Dendritic cell treated with granulocyte-macrophage colony-stimulating factor and Interleukin-4, amounts not matched to agents 40 ng/mL and 50 ng/mL, for 4 days (primary cell): ENCODE measurements at regions not wholly inside any gene's neighbourhood (a gene's known extent, or its start where the extent isn't known, plus 50 kb on each side); places are given as distances from the start of the nearest gene placed in this dataset.
"Not testable (repeated sequence)": the region's sequence is repeated elsewhere in the genome, so short reads cannot be mapped to it uniquely, and the experiment has no call there.

ENCODE experiments used
- H3K27ac Mint-ChIP-seq: one replicate; pipeline ENCODE4 v1.8.0; 2022; ENCODE audit warnings: mild to moderate bottlenecking, mixed read lengths
- H3K27me3 Mint-ChIP-seq: one replicate; pipeline ENCODE4 v1.8.0; 2022; ENCODE audit warnings: mild to moderate bottlenecking, mixed read lengths
- H3K36me3 Mint-ChIP-seq: one replicate; pipeline ENCODE4 v1.8.0; 2022; ENCODE audit warnings: low read depth, mixed read lengths
- H3K4me1 Mint-ChIP-seq: one replicate; pipeline ENCODE4 v1.8.0; 2022; ENCODE audit warnings: low read depth, mixed read lengths
- H3K4me3 Mint-ChIP-seq: one replicate; pipeline ENCODE4 v1.8.0; 2022; ENCODE audit warnings: mild to moderate bottlenecking, moderate library complexity, mixed read lengths
- H3K9me3 Mint-ChIP-seq: one replicate; pipeline ENCODE4 v1.8.0; 2022; ENCODE audit warnings: mixed read lengths
- intact Hi-C: fragments of 100-400 bp; cut with micrococcal nuclease; formaldehyde crosslinking; loops from one replicate; pipeline ENCODE4 v1.15.0; 2022

DNA sequence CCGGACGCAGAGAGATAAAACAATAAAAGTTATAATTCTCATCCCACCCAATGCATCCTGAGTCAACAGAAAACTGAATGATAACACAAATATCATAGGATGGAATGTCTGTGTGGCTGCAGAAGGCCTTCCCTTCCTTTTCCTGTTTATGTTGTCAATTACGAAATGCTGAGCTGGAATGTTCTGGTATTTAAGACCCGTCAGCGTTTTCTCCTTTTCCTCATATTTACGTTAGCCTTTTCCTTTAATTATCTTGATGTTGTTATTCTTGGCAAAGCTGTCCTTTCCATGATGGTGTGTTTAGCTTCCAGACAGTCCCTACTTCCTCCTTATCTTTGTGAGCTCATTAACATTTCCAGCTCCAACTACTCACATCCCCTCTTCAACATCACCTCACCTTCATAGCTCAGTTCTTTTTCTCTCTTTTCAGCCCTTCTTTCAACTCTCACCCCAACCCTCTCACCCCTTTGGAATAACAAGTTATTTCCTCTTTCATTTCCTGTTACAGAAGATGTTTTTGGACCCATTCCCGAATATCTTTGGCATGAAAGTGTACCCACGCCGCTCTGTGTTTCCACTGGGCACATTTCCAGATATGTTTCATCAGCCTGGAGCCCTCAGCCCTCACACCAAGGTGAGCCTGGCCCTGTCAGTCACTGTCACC is 221.6 kb downstream of the NR2F1-AS1 start:
- H3K27ac Mint-ChIP-seq, result no peak overlapping the region
- H3K9me3 Mint-ChIP-seq, result peaks cover 5% of the 10 kb centered on the region
- no peak overlapping the region for H3K4me3 Mint-ChIP-seq
- intact Hi-C loops, result no loop called here
- H3K4me1 Mint-ChIP-seq, result no peaks in the 10 kb centered on the region
- H3K36me3 Mint-ChIP-seq, result no peaks in the 10 kb centered on the region
- no peaks in the 10 kb centered on the region for H3K27me3 Mint-ChIP-seq

DNA sequence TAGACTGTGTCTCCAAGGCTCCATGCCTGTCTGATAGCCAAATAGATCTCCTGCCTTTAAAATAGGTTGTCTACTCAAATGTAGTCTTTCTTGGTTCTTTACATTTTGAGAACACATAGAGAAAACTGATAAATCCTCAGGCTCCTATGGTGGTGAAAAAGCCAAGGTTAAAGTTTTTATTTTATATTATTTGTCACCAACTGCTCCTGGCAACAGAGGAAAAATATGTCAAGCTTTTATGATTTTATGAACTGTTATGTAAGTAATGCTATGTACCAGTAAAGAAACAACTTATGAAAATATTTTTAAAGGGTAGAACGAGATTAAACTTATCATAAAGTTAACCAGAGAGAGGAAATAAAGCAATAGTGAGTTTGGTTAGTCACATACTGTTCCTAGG is 222.8 kb downstream of the NR2F1-AS1 start:
- Mint-ChIP-seq H3K27me3 (no peaks in the 10 kb centered on the region), H3K4me1 (no peaks in the 10 kb centered on the region), H3K27ac (no peak overlapping the region), H3K9me3 (no peaks in the 10 kb centered on the region), H3K4me3 (no peak overlapping the region), H3K36me3 (no peaks in the 10 kb centered on the region)
- intact Hi-C loops, result no loop called here

DNA sequence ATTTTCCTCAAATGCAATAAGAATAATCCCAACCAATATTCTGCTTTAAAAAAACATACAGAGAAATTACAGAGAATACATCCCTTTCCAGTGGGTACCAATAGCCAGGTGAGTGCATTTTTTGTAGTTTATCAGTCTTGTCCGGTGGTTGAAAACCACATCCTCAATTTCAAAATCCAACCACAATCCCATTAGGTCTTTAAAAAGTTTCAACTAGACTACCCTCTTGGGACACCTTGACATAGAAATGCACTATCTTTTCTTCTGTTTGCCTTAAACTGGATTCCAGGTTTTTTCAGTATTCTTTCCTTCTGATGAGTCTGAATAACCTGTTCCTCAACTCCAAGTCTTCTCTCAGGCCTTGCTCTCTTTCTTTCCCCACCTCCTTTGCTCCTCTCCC is 223.3 kb downstream of the NR2F1-AS1 start:
- H3K9me3 Mint-ChIP-seq, result no peaks in the 10 kb centered on the region
- H3K4me3 Mint-ChIP-seq, result no peak overlapping the region
- H3K36me3 Mint-ChIP-seq, result no peaks in the 10 kb centered on the region
- intact Hi-C loops, result no loop called here
- H3K27ac Mint-ChIP-seq, result no peak overlapping the region
- H3K4me1 Mint-ChIP-seq, result no peaks in the 10 kb centered on the region
- no peaks in the 10 kb centered on the region for H3K27me3 Mint-ChIP-seq

DNA sequence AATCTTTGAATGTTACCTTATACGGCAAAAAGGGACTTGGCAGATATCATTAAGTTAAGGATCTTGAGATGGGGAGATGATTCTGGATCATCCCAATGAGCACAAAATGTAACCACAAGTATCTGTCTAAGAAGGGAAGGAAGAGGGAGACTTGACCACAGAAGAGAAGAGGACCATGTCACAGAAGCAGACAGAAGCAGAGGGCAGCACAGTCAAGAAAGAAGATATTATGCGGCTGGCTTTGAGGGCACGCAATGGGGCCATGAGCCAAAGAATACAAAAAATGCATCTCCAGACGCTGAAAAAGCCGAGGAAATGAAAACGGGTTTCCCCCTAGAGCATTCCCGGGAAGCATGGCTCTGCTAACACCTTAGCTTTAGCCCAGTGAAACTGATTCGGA is 225.3 kb downstream of the NR2F1-AS1 start:
- H3K4me1 Mint-ChIP-seq, result no peaks in the 10 kb centered on the region
- H3K27me3 Mint-ChIP-seq, result no peaks in the 10 kb centered on the region
- intact Hi-C loops, result no loop called here
- peaks cover 7% of the 10 kb centered on the region for H3K9me3 Mint-ChIP-seq
- H3K4me3 Mint-ChIP-seq, result no peak overlapping the region
- H3K36me3 Mint-ChIP-seq, result no peaks in the 10 kb centered on the region
- H3K27ac Mint-ChIP-seq, result no peak overlapping the region

DNA sequence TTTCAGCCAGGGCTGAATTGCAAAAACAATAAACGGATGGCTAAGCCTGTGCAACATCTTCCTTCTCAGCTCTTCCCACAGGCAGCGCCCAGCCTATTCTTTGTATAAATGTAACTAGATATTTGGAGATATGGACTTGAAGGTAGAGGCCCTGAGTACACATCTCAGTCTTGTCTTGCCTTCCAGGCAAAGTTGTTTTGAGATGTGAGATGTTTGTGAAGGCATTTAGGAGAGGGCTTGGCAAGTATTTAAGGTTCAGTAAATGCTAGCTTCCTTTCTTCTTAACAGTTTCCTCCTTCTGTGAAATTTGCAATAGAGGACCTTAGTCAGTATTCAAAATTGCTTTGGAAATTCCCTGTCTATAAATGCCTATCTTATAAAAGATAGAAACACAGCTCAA is 228.8 kb downstream of the NR2F1-AS1 start:
- no peaks in the 10 kb centered on the region for H3K27me3 Mint-ChIP-seq
- H3K4me3 Mint-ChIP-seq, result no peak overlapping the region
- intact Hi-C loops, result no loop called here
- peaks cover 21% of the 10 kb centered on the region for H3K9me3 Mint-ChIP-seq
- H3K27ac Mint-ChIP-seq, result no peak overlapping the region
- no peaks in the 10 kb centered on the region for H3K36me3 Mint-ChIP-seq
- no peaks in the 10 kb centered on the region for H3K4me1 Mint-ChIP-seq

DNA sequence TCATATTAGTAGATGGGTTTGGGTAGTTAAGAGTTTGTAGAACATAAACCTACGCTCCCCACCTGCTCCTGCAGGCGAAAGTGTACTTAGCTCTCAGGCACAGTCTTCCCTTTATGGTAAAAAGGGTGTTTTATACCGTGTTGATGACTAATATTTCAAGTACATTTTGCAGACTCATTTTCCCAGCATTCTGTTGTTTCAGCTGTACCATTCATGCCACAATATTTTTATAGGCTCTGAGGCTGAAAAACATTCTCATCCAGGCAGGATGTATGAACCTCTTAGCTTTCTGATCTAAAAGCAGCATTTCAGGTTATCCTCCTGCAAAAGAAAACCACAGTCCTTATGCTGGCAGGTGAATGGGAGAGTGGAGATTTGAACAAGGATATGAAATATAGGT is 231.4 kb downstream of the NR2F1-AS1 start:
- intact Hi-C loops, result no loop called here
- H3K36me3 Mint-ChIP-seq, result no peaks in the 10 kb centered on the region
- no peak overlapping the region for H3K4me3 Mint-ChIP-seq
- H3K27me3 Mint-ChIP-seq, result no peaks in the 10 kb centered on the region
- H3K9me3 Mint-ChIP-seq, result peaks cover 35% of the 10 kb centered on the region
- no peak overlapping the region for H3K27ac Mint-ChIP-seq
- H3K4me1 Mint-ChIP-seq, result no peaks in the 10 kb centered on the region

DNA sequence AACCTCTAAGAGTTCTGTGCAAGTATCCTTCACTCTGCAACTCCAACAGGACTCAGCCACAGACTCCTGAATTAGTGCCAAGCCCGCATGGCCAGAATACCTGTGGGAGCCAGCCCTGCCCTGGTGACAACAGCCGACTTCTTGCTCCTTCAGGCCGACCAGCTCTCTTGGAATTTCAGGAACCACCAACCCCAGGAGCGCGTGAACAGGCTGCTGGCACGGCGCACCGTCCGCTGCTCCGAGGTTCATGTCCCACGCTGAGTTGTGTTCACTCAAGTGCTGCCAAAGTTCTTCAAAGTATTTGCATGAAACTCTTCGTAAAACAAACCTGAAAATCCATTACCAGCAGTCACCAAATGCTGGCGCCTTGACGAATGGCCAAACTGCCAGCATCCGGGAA is 232.8 kb downstream of the NR2F1-AS1 start:
- Mint-ChIP-seq H3K4me1 (no peaks in the 10 kb centered on the region), H3K4me3 (no peak overlapping the region), H3K27ac (no peak overlapping the region), H3K27me3 (no peaks in the 10 kb centered on the region), H3K36me3 (no peaks in the 10 kb centered on the region), H3K9me3 (peaks cover 36% of the 10 kb centered on the region)
- intact Hi-C loops, result no loop called here

DNA sequence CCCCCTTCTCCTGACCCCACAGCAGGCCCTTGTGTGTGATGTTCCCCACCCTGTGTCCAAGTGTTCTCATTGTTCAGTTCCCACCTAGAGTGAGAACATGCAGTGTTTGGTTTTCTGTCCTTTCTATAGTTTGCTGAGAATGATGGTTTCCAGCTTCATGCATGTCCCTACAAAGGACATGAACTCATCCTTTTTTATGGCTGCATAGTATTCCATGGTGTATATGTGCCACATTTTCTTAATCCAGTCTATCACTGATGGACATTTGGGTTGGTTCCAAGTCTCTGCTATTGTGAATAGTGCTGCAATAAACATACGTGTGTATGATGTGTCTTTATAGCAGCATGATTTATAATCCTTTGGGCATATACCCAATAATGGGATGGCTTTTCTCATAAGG is 234.2 kb downstream of the NR2F1-AS1 start:
- H3K36me3 Mint-ChIP-seq, H3K27me3 Mint-ChIP-seq, H3K4me3 Mint-ChIP-seq, H3K4me1 Mint-ChIP-seq, H3K27ac Mint-ChIP-seq, intact Hi-C loops: not testable (repeated sequence)
- peaks cover 50% of the 10 kb centered on the region for H3K9me3 Mint-ChIP-seq

DNA sequence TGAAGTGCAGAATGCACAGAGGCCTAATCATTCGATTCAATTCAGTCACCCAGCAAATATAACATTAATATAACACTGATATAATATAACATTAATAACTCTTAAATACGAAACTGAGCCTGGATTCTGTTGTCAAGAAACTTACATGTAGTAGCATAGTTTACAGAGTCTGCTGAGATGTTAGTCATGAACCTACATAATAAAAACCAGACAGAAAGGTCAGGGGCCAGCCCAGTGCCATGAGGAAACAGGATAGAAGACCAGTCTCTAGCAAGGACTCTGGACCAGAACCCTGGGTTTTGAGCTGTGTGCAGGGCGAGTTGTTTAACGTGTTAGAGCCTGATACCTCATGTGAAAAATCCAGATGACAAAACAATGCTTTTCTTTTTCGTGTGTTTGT is 234.7 kb downstream of the NR2F1-AS1 start:
- Mint-ChIP-seq H3K4me3 (no peak overlapping the region), H3K4me1 (no peaks in the 10 kb centered on the region), H3K27me3 (no peaks in the 10 kb centered on the region), H3K36me3 (no peaks in the 10 kb centered on the region), H3K9me3 (peaks cover 48% of the 10 kb centered on the region), H3K27ac (no peak overlapping the region)
- intact Hi-C loops, result no loop called here

DNA sequence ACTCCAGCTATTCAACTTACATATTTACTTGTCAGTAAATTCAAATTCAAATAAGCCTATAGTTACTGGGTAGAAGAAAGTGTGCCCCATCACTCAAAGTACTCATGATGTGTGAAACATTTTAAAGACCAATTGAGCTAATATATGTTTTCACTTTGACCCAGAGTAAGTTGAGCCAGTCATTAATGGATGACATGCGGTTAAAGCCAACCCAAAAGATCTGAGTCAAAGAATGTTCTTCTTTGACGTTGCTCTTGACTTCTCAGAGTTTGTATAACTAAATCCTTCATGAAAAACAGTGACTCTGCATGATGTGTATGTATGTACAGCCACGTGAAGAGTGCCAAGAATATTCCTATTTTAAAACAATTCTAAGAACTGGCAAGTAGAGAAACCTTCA is 237.4 kb downstream of the NR2F1-AS1 start:
- Mint-ChIP-seq H3K4me3 (no peak overlapping the region), H3K27me3 (no peaks in the 10 kb centered on the region)
- intact Hi-C loops, result no loop called here

DNA sequence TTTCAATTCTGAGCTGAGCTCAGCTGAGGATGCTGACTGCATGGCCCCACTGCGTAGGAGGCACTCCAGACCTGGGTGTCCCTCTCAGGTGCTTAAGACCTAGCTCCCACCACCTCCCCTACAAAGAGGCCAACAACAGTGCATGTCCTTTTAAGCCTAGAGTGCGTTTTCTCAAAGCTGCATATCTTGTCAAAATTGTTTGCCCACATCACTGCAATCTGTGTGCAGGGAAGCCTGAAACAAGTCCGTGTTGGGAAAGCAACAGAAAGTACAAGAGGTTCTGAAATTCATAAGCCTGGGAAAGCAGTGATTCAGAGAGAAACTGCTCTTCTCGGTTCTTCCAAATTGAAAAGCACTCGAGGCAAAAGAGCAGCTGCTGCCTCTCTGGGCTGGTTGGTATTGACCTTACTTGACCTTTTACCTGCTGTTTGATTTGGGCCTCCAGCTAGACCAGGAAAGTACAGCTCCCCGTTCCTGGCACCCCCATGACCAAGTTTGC is 238.4 kb downstream of the NR2F1-AS1 start:
- peaks cover 31% of the 10 kb centered on the region for H3K9me3 Mint-ChIP-seq
- H3K27me3 Mint-ChIP-seq, result no peaks in the 10 kb centered on the region
- no peak overlapping the region for H3K27ac Mint-ChIP-seq
- intact Hi-C loops, result no loop called here
- no peak overlapping the region for H3K4me3 Mint-ChIP-seq
- H3K4me1 Mint-ChIP-seq, result no peaks in the 10 kb centered on the region
- no peaks in the 10 kb centered on the region for H3K36me3 Mint-ChIP-seq

More for the DNA sequence above, 237.4 kb downstream of the NR2F1-AS1 start:
- no peaks in the 10 kb centered on the region for H3K4me1 Mint-ChIP-seq
- no peaks in the 10 kb centered on the region for H3K36me3 Mint-ChIP-seq
- H3K9me3 Mint-ChIP-seq, result peaks cover 40% of the 10 kb centered on the region
- H3K27ac Mint-ChIP-seq, result no peak overlapping the region

DNA sequence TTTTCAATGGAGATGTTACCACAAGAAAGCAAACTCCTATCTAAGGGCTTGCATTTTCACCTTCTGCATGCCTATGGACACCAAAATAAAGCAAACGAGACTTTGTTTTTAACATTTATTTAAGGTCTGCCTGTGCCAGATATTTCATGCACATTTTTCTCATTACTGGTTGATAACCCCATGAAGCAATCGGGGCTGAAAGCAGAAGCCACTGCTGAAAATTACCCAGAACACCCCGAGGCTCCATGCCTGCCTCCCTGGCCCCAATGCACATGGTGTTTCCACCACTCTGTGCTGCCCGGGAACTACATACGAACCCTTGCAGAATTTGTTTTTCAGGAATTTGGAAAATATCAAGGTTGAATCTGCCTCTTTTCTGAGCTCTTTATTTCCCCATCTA is 240.1 kb downstream of the NR2F1-AS1 start:
- Mint-ChIP-seq H3K36me3 (no peaks in the 10 kb centered on the region), H3K4me3 (no peak overlapping the region), H3K4me1 (no peaks in the 10 kb centered on the region), H3K9me3 (peaks cover 28% of the 10 kb centered on the region), H3K27ac (no peak overlapping the region), H3K27me3 (no peaks in the 10 kb centered on the region)
- intact Hi-C loops, result no loop called here

DNA sequence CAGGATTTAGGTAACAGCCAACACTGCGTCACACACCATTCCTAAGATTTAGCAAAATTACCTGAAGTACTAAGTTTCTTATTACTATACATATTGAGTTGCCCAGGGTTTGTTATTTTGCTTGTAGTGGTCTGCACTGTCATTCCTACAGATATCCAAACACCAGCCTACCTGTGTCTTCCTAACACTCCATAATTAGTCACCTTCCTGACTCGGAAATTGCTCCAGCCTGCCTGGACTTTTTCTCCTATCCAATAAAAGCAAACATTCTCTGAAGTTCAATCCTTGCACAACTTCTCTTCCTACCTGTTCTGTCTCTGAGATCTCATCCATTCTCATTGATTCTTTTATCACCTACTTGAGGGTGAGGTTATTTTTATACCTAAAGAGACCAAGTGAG is 243.9 kb downstream of the NR2F1-AS1 start:
- H3K4me3 Mint-ChIP-seq, result no peak overlapping the region
- H3K4me1 Mint-ChIP-seq, result no peaks in the 10 kb centered on the region
- H3K27me3 Mint-ChIP-seq, result no peaks in the 10 kb centered on the region
- peaks cover 11% of the 10 kb centered on the region for H3K9me3 Mint-ChIP-seq
- H3K36me3 Mint-ChIP-seq, result no peaks in the 10 kb centered on the region
- intact Hi-C loops, result no loop called here
- no peak overlapping the region for H3K27ac Mint-ChIP-seq

DNA sequence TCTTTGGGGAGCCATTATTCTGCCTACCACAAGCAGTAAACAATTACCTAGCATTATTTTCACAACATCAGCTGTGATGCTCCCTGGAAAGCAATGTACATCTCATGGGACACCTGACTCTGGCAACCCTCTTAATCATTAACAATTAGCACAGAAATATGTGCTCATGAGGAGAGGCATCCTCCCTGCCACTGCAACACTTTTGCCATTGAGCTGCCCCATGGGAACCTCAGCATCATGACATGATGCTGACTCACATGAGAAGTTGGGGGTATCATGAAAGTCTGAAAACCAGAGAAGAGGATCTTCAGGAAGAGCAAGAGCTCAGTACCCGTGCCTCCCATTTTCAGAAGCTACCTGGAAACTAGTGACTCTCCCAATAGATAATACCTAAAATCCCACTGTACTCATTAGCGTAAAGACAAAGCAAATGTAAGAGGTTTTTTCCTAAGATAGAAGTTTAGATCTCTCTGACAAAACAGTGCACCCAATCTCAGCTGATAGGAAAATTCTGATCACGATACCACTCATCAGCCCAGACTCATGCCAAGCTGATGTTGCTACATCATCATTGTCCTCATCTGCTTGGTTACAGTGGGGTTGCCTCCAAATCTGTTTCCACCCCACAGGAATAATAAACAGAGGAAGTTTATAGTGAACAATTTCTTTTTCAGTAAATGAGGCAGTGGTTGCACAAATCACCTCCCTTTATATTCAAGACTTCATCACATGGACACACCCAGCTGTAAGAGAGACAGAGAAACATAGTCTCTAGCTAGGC is 244.5 kb downstream of the NR2F1-AS1 start:
- Mint-ChIP-seq H3K27me3 (no peaks in the 10 kb centered on the region), H3K4me3 (no peak overlapping the region), H3K4me1 (no peaks in the 10 kb centered on the region), H3K36me3 (no peaks in the 10 kb centered on the region), H3K9me3 (peaks cover 9% of the 10 kb centered on the region), H3K27ac (no peak overlapping the region)
- intact Hi-C loops, result no loop called here

DNA sequence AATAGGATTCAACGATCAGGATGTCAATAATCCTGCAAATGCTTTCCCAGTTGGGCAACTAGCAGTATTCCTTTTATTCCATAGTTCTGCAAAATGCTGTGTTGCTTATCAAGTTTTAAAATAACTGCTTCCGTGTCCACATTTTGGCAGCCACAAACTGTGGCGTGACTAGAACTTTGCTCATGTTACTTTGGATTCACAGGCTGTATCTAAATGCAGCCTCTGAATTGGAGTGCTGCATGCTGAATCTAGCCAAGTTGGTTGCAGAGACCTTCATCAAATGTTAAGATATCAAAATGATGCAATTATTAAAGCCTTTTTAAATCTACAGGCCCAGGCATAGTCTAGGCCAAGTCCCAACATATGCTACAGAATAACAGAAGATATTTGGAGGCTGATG is 249.2 kb downstream of the NR2F1-AS1 start:
- H3K27ac Mint-ChIP-seq, result no peak overlapping the region
- H3K36me3 Mint-ChIP-seq, result no peaks in the 10 kb centered on the region
- no peaks in the 10 kb centered on the region for H3K27me3 Mint-ChIP-seq
- intact Hi-C loops, result no loop called here
- no peak overlapping the region for H3K4me3 Mint-ChIP-seq
- no peaks in the 10 kb centered on the region for H3K4me1 Mint-ChIP-seq
- peaks cover 9% of the 10 kb centered on the region for H3K9me3 Mint-ChIP-seq
